Activated T-cell treated with anti-CD3 and anti-CD28 coated beads, Interleukin-2, amount 50 U/mL, for 72 hours (primary cell): ENCODE measurements at regions not wholly inside any gene's neighbourhood (a gene's known extent, or its start where the extent isn't known, plus 50 kb on each side); places are given as distances from the start of the nearest gene placed in this dataset.

Experiments used
- ATAC-seq, 2 donors: fragments of 150-1000 bp; cut with Tn5 transposase; replicated peaks in 1 of 2; 2 replicates each; pipeline ENCODE4 v1.10.0; 2021; ENCODE audit warnings: moderate library complexity in 2 of 2, mild to moderate bottlenecking in 1 of 2
- DNase-seq, 2 donors: peaks; one replicate each; pipeline ENCODE4 v3.0.0; 2021 to 2022; ENCODE audit warnings: mixed read lengths in 1 of 2
- H3K27ac Mint-ChIP-seq: one replicate; pipeline ENCODE4 v1.8.0; 2022; ENCODE audit warnings: mild to moderate bottlenecking, moderate library complexity, mixed read lengths
- H3K27me3 Mint-ChIP-seq: one replicate; pipeline ENCODE4 v1.8.0; 2022; ENCODE audit warnings: low read depth, mixed read lengths
- H3K36me3 Mint-ChIP-seq, 2 donors: one replicate each; pipeline ENCODE4 v1.8.0; 2022; ENCODE audit warnings: mixed read lengths in 2 of 2, mild to moderate bottlenecking in 1 of 2; ENCODE audit not compliant: insufficient read depth in 2 of 2
- H3K4me1 Mint-ChIP-seq: one replicate; pipeline ENCODE4 v1.8.0; 2022; ENCODE audit warnings: low read depth, mixed read lengths
- H3K4me3 Mint-ChIP-seq, 2 donors: one replicate each; pipeline ENCODE4 v1.8.0; 2022; ENCODE audit warnings: mild to moderate bottlenecking in 2 of 2, mixed read lengths in 2 of 2, moderate library complexity in 2 of 2
- H3K9me3 Mint-ChIP-seq, 2 donors: one replicate each; pipeline ENCODE4 v1.8.0; 2022; ENCODE audit warnings: mixed read lengths in 2 of 2

- Mint-ChIP-seq H3K4me3 (no peak overlapping the region), H3K9me3 (no peaks in the 10 kb centered on the region), H3K27me3 (no peaks in the 10 kb centered on the region), H3K4me1 (no peaks in the 10 kb centered on the region), H3K27ac (no peak overlapping the region), H3K36me3 (no peaks in the 10 kb centered on the region)
- ATAC-seq (no peak), DNase-seq (no peak)
Measured at GRCh38 chr13:106810069-106810468, 242.1 kb upstream of the ARGLU1 start.

GRCh38 chr13:106804991-106805390 lies 237.1 kb upstream of the ARGLU1 start:
- no peak for DNase-seq
- H3K36me3 Mint-ChIP-seq: no peaks in the 10 kb centered on the region
- no peak overlapping the region for H3K4me3 Mint-ChIP-seq
- H3K27ac Mint-ChIP-seq: no peak overlapping the region
- no peaks in the 10 kb centered on the region for H3K27me3 Mint-ChIP-seq
- H3K4me1 Mint-ChIP-seq: no peaks in the 10 kb centered on the region
- H3K9me3 Mint-ChIP-seq: peaks cover 0 to 2% of the 10 kb centered on the region in 2 donors
- ATAC-seq: no peak

- Mint-ChIP-seq H3K27ac (no peak overlapping the region), H3K4me3 (no peak overlapping the region), H3K9me3 (peaks cover 0 to 2% of the 10 kb centered on the region in 2 donors), H3K36me3 (no peaks in the 10 kb centered on the region), H3K27me3 (no peaks in the 10 kb centered on the region), H3K4me1 (no peaks in the 10 kb centered on the region)
- ATAC-seq: no peak
- no peak for DNase-seq
Measured at GRCh38 chr13:106802917-106803316, 235.0 kb upstream of the ARGLU1 start.

GRCh38 chr13:106799781-106800335 lies 231.9 kb upstream of the ARGLU1 start:
- Mint-ChIP-seq H3K36me3 (no peaks in the 10 kb centered on the region), H3K4me1 (no peaks in the 10 kb centered on the region), H3K4me3 (no peak overlapping the region), H3K27me3 (peaks cover 7% of the 10 kb centered on the region), H3K27ac (no peak overlapping the region), H3K9me3 (peaks cover 0 to 2% of the 10 kb centered on the region in 2 donors)
- DNase-seq: no peak
- no peak for ATAC-seq

DNA sequence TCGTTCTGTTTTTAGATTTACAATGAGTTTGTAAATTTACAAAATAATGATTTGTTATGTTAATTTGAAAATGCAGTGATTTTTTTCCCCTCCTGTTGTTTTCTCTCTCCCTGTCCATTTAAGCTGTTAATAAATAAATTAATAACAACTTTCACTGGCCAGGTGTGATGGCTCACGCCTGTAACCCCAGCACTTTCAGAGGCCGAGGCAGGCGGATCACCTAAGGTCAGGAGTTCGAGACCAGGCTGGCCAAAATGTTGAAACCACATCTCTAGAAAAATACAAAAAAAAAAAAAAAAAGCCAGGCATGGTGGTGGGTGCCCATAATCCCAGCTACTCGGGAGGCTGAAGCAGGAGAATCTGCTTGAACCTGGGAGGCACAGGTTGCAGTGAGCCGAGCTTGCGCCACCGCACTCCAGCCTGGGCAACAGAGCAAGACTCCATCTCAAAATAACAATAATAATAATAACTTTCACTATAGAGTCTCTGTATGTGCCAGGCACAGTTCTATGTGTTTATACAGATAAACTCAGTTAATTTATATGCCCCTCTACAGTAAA lies 229.2 kb upstream of the ARGLU1 start:
- no peak overlapping the region for H3K4me3 Mint-ChIP-seq
- ATAC-seq (no peak), DNase-seq (no peak)
- H3K4me1 Mint-ChIP-seq: no peaks in the 10 kb centered on the region
- H3K27ac Mint-ChIP-seq: no peak overlapping the region
- peaks cover 7% of the 10 kb centered on the region for H3K27me3 Mint-ChIP-seq
- H3K9me3 Mint-ChIP-seq: peaks cover 2% of the 10 kb centered on the region in 2 donors
- no peaks in the 10 kb centered on the region for H3K36me3 Mint-ChIP-seq

- Mint-ChIP-seq H3K9me3 (peaks cover 0 to 2% of the 10 kb centered on the region in 2 donors), H3K4me1 (no peaks in the 10 kb centered on the region), H3K4me3 (peak overlapping the region; percentile 64 to 73), H3K27me3 (peaks cover 7% of the 10 kb centered on the region), H3K27ac (no peak overlapping the region), H3K36me3 (no peaks in the 10 kb centered on the region)
- ATAC-seq (no peak), DNase-seq (no peak)
Measured at GRCh38 chr13:106796280-106797047, 228.5 kb upstream of the ARGLU1 start.

DNA sequence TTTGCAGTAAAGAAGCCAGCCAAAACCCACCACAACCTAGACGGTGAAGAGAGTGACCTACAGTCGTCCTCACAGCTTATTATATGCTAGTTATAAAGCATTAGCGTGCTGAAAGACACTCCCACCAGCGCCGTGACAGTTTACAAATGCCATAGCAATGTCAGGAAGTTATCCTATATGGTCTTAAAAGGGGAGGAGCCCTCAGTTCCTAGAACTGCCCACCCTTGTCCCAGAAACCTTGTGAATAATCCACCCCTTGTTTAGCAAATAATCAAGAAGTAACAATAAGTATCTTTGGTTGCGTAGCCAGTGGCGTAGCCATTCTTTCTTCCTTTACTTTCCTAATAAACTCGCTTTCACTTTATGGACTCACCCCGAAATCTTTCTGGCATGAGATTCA lies 227.9 kb upstream of the ARGLU1 start:
- Mint-ChIP-seq H3K36me3 (no peaks in the 10 kb centered on the region), H3K4me1 (no peaks in the 10 kb centered on the region), H3K27me3 (peaks cover 7% of the 10 kb centered on the region), H3K9me3 (peaks cover 0 to 2% of the 10 kb centered on the region in 2 donors), H3K4me3 (peak overlapping the region; percentile 64 to 73), H3K27ac (no peak overlapping the region)
- no peak for DNase-seq
- ATAC-seq: no peak

DNA sequence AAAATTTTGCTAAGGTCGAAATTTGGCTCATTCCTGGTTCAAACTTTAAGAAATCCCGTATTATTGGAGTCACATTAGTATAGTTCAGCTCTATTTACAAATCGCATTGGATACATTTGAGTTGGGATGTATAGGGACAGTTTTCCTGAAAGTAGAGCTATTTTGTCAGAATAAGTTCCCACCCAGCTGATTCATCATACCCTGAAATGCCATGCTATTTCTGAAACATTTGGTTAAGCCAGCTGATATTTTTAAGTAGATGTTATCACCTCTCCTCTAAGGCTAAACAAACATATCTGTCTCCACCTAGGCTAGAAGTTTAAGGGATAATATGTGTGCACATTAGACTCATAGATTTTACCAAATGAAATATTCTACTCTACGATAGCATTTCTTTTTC lies 226.2 kb upstream of the ARGLU1 start:
- DNase-seq: no peak
- Mint-ChIP-seq H3K27ac (no peak overlapping the region), H3K27me3 (peaks cover 7% of the 10 kb centered on the region), H3K4me3 (no peak overlapping the region), H3K9me3 (peaks cover 0 to 2% of the 10 kb centered on the region in 2 donors), H3K36me3 (no peaks in the 10 kb centered on the region), H3K4me1 (no peaks in the 10 kb centered on the region)
- no peak for ATAC-seq

GRCh38 chr13:106789911-106790310 lies 222.0 kb upstream of the ARGLU1 start:
- Mint-ChIP-seq H3K4me3 (no peak overlapping the region), H3K4me1 (no peaks in the 10 kb centered on the region), H3K9me3 (peaks cover 0 to 2% of the 10 kb centered on the region in 2 donors), H3K27ac (no peak overlapping the region), H3K27me3 (no peaks in the 10 kb centered on the region), H3K36me3 (no peaks in the 10 kb centered on the region)
- DNase-seq: no peak
- ATAC-seq: no peak

GRCh38 chr13:106786006-106786563 lies 218.1 kb upstream of the ARGLU1 start:
- Mint-ChIP-seq H3K9me3 (no peaks in the 10 kb centered on the region), H3K27me3 (no peaks in the 10 kb centered on the region), H3K4me3 (no peak overlapping the region), H3K36me3 (no peaks in the 10 kb centered on the region), H3K4me1 (no peaks in the 10 kb centered on the region), H3K27ac (no peak overlapping the region)
- ATAC-seq (no peak), DNase-seq (no peak)

DNA sequence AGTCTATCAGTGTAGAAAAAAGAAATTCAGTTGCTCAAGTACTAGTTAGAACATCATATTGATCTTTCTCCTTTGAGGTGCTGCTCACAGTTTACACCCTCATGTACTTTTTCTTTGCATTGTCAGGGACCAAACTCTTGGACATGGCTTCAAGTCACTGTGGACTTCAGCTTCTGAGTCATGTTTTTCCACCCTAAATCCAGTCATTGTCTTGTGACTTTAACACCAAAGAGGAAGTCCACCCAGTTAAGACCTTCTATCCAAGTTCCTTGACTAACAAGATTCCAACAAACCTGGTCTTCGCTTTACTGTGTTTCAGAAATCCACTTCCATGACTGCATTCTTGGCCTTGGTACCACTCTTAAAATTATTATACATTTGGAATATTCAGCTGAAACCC lies 206.7 kb upstream of the ARGLU1 start:
- Mint-ChIP-seq H3K27ac (no peak overlapping the region), H3K4me1 (no peaks in the 10 kb centered on the region), H3K36me3 (no peaks in the 10 kb centered on the region), H3K27me3 (no peaks in the 10 kb centered on the region), H3K9me3 (peaks cover 4 to 8% of the 10 kb centered on the region in 2 donors), H3K4me3 (no peak overlapping the region)
- ATAC-seq: no peak
- DNase-seq: no peak

- H3K27ac Mint-ChIP-seq: no peak overlapping the region
- no peaks in the 10 kb centered on the region for H3K4me1 Mint-ChIP-seq
- H3K36me3 Mint-ChIP-seq: no peaks in the 10 kb centered on the region
- peaks cover 9% of the 10 kb centered on the region in 2 donors for H3K9me3 Mint-ChIP-seq
- H3K4me3 Mint-ChIP-seq: no peak overlapping the region
- ATAC-seq: no peak
- no peaks in the 10 kb centered on the region for H3K27me3 Mint-ChIP-seq
- DNase-seq: no peak
Measured at GRCh38 chr13:106772006-106772601, 204.2 kb upstream of the ARGLU1 start.

DNA sequence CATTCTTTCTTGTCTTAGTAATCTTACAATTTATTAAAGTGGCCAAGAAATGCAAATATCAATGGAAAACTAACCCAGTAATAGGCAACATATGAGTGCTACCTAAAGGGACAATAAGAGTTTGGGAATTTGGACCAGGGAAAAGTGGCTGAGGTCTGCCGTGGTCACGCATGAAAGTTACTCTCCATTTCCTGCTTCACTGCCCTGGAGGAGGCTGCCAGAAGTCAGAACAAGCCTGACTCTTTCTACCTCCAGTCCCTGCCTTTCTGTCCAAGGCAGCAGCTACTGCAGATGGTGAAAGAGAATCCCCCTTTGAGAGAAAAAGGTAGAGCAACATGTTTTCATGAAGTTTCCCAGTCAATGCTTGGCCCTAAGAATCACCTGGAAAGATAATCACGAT lies 201.1 kb upstream of the ARGLU1 start:
- no peak for DNase-seq
- H3K27ac Mint-ChIP-seq: no peak overlapping the region
- no peak overlapping the region for H3K4me3 Mint-ChIP-seq

More for the DNA sequence above, 201.1 kb upstream of the ARGLU1 start:
- Mint-ChIP-seq H3K9me3 (peaks cover 4% of the 10 kb centered on the region in 2 donors), H3K4me1 (no peaks in the 10 kb centered on the region), H3K36me3 (no peaks in the 10 kb centered on the region), H3K27me3 (no peaks in the 10 kb centered on the region)
- no peak for ATAC-seq
